ENCODE measurements at regions not wholly inside any gene's neighbourhood (a gene's known extent, or its start where the extent isn't known, plus 50 kb on each side); places are given as distances from the start of the nearest gene placed in this dataset.

DNA sequence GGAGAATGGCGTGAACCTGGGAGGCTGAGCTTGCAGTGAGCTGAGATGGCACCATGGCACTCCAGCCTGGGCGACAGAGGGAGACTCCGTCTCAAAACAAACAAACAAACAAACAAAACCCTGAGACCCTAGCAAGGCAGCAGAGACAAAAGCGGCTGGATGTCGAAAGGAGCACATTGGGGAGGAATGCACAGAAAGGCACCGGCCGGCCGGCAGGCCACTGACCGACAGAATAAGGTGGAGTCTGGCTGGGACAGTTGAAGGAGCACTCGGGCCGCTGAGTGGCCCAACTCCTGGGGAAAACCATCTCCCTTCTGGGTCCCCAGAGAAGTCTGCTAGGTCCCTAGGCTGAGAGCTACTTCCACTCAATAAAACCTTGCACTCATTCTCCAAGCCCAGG is 256.2 kb downstream of the KIF21A start:
- TF ChIP-seq CTCF (IDR thresholded peaks at IDR 0.05 in 4 of 5, conservative IDR thresholded peaks at IDR 0.05 in 1 of 5) (no peak), POLR2A (IDR thresholded peaks at IDR 0.05) (no peak)

Data from gastrocnemius medialis (tissue), 4 donors.